ENCODE measurements at regions not wholly inside any gene's neighbourhood (a gene's known extent, or its start where the extent isn't known, plus 50 kb on each side); places are given as distances from the start of the nearest gene placed in this dataset.

DNA sequence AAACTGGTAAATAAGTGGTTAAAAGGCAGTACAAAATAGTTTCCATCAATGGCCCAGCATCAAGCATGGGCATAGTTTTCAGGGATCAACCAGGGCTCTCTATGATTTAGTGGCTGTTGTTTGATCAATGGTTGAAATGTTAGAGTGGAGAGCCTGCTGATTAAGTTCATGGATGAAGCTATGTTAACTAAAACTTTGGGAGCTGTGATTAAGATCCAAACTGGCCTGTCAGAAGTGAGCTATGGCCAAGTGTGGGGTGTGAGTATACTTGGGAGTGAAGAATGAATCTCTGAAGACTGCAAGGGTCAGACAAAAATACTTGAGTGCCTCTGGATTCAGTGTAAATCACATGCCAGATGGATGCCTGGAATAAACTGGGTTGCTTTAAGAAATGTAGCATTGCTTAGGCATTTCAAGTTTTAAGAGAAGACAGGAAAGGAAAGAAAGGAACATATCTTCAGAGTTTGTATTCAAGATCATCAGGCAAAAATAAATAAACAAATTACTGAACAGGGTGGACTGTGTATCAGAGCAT lies 422.2 kb upstream of the ADAMTS9 start:
- no peak for DNase-seq

DNA sequence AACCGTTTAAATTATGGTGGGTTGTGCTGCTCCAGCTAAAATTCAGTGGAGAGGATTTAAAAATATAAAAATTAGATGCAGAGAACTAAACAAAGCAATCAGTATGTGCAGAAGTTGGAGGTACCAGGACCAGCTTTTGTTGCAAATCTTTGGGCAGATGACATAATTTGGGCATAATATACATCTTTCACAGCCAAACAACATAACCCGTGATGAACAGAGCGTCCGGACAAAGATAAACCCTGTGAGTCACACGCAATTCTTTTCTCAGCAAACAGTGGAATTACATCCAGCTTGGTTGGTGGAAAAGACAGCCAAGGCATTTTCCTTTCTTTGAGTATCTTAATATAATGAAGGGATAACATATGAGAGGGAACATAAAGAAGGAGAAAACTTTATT lies 419.4 kb upstream of the ADAMTS9 start:
- DNase-seq = no peak

DNA sequence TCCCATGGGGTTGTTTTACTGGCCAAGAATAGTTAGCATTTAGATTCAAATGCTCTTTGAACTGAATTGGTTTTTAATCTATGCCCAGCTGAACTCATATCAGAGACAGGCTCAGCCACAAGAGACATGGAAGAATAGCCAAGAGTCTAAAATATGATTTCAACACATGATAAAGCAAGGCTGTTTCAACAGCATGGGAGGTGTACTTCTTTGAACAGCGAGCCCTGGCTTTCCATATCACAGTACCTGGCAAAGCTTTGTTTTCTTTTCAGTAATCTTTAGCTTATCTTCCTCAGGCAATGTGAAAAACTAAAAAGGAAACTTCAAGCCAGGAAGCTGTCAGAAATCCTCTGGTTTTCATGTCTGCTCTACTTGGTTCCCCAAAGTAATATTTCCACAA lies 413.6 kb upstream of the ADAMTS9 start:
- no peak for DNase-seq

DNA sequence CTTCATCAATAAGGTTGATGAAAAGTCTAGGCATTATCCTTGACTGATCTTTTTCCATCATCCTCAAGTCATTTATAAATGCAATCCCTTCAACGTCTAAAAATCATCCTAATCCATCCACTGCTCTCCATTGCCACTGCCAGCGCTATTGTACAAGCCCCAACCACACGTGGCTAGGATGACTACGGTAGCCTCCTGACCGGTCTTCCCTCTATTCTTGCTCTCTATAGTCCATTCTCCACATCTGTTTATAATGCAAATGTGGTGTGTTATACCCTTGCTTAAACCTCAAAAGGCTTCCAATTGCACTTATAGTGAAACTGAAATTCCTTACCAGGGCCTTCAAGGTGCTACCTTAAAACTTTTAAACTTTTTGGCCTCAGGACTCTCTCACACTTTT lies 410.6 kb upstream of the ADAMTS9 start:
- DNase-seq = no peak

DNA sequence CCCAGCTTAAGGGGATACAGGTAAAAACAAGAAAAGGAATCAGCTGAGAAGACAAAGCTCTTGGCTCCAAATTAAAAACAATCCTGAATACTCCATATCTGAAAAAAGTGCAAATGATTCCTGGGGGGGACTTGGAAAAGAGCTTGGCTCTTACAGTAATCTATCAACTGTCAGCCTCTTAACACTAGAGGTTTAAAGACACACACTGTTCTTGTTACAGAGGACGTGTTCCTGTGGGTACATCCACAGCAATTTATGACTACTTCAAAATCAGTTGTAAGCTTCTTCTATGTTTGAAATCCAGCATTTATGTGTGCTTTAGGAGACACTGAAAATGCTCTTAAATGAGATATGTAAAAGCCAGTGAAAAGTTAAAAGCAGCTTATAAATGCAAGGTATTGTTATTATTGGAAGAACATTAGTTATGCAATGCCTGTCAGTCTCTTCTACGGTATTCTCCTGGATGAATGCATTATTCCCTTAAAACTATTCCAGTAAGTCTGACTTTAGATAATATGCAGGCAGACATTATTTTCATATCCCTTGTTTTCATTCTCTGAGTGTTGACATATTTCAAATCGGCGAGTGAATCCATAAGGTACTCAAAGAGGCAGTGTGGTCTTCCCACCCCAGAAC lies 408.4 kb upstream of the ADAMTS9 start:
- no peak for DNase-seq

DNA sequence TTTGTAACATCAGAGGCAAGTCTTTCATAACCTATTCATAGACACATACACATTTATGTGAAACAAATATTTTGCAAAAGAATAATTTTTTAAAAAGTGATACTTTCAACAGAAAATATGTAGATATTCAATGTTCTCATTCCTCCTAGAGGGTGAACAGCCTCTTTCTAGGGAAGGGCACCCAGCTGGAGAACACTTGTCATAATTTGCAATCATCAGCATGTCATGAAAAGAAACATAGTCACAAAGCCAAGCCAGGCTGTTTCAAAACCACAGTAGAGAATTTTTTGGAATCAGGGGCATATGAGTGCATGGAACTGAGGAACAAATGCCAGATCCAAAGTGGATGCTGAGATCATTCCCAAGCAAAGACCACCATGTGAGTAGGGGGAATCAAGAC lies 406.9 kb upstream of the ADAMTS9 start:
- DNase-seq = no peak

DNA sequence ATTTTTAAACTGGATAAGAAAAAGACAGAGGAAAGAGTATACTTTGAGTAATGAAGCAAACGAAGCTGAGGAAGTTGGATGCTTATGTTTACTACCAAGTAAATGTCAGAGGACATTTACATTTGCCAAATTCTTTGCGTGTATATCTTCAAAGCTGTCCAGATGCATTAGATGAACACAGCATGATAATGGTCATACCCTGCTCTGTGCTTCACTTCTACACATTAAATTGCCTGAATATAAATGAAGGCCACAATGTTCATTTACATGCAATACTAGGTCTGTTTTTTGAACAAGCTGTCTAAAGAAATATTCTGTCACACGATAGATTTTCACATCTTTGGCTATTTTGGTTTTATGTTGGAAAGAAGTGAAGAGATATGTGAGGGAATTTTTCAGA lies 405.8 kb upstream of the ADAMTS9 start:
- no peak for DNase-seq

DNA sequence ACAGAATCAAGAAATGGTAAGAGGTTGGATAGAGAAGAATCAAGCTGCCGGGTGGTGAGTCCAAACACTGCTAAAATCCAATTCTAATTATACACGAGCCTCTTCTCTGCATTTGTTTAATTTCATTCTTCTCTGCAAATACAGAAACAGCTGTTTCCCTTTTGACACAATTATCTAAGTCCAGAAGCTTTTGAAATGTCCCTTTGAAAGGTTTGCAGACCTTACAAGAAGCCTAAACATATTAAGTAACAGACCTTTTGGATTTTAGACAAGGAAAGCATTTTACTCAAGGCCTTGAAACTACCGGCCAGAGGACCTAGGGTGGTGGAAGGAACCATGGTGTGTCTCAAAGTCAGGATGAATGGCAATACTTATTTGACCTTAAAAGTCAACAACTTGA lies 403.8 kb upstream of the ADAMTS9 start:
- DNase-seq = no peak

DNA sequence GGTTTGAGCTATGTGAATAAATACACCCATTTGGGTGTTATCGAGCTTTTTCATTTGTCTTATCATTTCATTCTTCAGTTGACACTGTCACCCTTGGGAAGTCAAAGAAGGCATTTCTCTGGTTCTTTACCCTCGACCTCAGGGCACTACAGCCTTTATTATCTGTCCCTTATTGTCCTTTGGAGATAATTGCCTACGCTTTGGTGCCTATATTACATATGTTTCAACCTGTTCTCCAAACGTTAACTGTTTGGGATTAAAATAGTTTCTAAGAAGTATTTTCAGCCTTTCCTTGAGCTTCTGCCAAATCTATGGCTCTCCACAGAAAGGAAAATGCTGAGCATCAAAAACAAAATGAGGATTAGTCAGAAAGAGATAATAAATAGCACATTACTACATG lies 395.4 kb upstream of the ADAMTS9 start:
- no peak for DNase-seq

DNA sequence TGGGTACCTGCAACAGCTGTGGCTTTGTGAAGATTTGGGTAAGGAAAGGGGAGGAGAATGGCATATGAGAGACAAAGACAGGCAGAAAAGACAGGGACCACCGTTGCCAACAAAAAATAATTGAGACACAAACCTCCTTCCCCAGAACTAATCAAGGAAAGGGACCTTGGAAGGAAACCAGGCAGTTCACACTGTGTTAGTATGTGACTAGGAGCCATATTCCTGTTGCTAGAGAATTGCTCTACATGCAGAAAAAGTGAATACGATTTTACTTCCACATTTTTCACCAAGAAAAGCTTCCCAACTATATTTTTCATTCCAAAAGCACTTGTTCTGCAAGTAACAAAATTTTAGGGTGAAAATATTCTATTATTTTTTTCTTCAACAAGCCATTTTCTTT lies 393.7 kb upstream of the ADAMTS9 start:
- DNase-seq = no peak

DNA sequence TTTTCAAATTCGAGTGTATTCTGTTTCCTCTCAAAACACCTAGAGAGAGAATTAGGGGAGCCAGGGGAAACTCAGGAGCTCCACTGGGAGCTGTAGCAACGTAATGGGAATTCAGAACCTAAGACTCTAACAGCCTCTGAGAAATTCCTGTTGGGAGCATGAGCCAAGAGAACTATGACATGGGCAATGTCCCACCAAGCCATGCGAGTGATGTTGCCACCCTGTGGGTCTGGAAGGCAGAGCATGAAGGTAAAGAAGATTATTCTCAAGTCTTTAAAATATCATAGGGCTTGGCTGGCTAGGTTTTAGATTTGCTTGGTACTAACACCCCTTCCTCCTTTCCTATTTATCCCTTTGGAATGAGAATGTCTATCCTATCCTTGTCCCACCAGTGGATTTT lies 392.6 kb upstream of the ADAMTS9 start:
- DNase-seq = no peak

DNA sequence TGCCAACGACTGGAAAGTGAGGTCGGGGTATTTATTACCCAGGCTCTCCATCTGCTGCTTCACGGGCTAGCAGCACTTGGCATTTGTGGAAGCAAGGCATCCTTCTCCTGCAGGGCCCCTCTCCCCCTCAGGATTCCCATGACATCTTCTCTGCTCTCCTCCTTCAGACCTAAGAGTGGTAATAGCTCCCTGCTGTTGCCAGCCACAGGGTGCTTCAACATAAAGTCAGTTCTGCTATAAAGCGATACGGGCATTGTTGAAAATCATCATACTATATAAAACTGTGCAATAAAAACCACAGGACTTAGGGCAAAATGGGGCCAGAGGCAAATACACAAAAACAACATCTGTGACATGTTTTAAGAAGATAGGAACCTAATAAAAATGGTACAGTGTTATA lies 391.8 kb upstream of the ADAMTS9 start:
- no peak for DNase-seq

DNA sequence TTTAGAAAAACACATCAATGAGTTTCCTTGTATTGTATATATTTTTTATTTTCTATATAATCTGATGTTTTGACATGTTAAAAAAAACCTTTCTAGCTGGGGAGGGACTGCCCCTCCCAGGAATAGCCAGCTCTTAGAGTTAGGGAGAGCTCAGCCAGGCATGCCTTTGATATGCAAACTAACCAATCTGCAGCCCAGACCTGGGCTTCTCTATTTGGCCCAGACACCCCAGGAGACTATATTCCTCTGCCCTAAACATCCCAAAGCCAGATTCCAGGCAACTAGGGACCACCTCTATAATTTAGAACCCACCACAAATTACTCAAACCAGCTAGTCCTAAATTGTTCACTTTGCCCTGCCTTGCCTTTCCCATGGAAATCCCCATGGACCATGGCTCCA lies 390.9 kb upstream of the ADAMTS9 start:
- DNase-seq = no peak

DNA sequence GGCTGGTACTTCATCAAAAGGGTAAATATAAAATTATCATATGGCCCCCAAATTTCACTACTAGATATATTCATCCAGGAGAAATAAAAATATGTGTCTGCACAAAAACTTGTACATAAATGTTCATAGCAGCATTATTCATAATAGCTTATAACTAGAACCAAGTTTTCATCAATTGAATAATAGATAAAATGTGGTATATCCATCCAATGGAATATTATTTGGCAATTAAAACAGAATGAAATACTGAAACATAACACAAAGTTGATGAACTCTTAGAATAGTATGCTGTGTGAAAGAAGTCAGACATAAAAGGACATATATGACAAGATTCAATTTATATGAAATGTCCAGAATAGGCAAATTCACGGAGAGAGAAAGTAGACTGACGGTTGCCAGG lies 389.3 kb upstream of the ADAMTS9 start:
- no peak for DNase-seq

DNA sequence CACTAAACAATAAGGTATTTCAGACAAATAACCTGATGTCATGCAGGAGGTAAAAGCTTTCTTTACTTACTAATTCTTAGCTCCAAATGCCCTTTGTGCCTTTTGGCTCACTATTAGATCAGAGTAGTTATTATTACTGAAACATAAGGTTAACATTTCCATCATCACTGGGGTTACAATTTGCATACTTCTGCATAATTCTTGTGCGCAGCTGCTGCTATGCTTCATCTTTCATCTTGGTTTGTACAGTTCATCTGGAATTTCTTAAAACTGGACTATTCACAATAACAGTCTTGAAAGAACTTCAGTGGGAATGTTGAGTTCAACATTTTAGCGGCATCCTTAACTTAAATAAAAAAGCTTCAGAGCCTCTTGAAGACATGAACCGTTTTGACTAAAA lies 383.2 kb upstream of the ADAMTS9 start:
- no peak for DNase-seq

DNA sequence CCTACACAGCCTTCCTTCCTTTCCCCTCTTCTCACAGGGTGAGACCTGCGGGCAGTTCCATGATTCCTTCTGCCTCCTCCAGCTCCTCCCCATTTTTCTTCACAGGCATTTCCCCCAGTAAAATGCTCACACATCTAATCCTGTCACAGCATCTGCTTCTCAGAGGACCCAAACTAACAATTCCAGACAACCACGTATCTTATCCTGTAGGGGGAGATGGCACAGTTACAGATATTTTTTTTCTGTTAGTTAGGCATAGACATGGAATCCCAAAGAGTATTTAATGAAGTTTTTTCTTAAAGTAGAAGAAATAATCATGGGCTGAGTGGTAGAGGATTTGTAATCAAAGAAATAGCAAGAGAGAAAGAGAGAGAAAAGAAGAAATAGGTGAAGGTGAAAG lies 373.1 kb upstream of the ADAMTS9 start:
- DNase-seq = no peak

DNA sequence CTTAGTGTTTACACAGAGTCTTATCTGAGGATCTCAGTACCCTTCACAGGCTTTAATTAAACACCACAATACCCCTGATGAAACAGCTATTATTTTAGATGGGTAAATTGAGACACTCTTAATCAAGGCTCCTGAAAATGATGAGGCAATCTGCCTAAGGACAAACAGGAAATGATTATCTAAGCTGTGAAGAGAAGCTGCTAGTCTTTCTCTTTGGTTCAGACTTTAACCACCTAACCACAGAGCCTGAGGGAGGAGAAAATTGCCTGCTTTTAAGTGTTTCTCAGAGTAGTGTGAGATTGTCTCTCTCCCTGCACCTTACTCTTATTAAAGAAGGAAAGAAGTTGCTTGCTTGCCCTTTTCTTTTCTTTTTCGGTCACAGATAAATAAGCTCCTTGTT lies 364.3 kb upstream of the ADAMTS9 start:
- DNase-seq = no peak

DNA sequence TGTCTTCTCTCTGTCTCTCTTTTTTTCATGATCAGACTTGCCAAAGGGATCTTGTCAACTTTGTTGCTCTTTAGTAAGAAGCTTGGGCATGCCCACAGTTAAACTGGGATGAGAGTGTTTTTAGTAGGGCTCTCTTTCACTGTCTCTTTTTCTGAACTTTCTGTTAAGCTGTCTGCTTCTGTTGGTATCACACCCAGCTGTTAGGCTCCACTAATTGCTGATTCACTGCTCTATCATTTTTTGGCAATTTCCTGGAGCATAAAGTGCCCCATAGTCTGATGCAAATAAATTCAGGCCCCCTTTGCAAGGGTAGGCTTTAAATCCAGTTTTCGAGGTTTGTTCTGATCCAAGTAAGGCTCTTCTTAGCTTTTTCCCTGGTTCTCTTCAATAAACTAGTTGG lies 360.4 kb upstream of the ADAMTS9 start:
- DNase-seq = no peak

DNA sequence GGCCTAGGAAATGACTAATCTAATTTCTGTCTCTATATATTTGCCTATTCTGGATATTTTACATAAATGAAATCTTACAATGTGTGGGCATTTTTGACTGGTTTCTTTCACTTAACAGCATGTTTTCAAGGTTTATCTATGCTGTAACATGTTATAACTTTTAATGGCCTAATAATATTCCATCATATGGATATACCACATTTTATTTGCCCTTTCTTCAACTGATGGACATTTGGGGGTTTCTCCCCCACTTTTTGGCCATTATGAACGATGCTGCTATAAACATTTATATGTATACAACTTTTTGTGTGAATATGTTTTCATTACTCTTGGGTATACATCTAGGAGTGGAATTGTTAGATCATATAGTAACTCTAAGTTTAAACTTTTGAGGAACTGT lies 357.3 kb upstream of the ADAMTS9 start:
- no peak for DNase-seq

DNA sequence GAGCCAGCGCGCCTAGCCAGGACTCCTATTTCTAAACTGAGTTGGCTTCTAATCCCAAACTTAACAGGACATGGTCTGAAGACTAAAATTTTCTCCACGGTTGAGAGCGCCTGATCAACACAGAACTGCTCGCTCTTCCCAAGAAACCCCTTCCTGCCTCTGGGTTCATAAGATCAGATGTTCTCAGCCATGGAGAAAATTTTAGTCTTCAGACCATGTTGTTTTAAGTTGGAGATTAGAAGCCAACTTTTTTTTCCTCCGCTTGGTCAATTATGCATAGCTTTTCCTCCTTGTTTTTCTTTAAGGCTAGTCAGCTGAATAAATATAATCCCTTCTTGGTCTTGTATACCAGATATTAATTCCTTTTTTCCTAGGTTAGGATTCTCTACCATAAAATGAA lies 356.6 kb upstream of the ADAMTS9 start:
- DNase-seq = no peak

DNA sequence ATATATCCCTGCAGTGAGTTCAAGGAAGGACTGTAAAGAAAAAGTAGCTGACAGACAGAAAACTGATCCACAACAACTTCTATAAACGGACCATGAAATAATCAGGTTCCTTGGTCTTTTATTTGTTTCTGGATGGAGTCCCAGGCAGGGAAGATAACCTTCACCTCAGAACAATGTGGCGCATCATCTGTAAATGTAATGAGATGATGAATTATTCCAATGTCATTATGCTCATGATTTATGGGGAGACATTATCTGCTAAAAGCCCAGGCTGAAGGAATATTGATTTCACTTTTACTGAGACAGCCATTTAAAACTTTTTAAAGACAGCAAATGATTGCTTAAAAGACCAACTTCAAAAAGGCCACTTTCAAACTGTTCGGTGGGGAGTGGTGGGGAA lies 354.9 kb upstream of the ADAMTS9 start:
- no peak for DNase-seq

DNA sequence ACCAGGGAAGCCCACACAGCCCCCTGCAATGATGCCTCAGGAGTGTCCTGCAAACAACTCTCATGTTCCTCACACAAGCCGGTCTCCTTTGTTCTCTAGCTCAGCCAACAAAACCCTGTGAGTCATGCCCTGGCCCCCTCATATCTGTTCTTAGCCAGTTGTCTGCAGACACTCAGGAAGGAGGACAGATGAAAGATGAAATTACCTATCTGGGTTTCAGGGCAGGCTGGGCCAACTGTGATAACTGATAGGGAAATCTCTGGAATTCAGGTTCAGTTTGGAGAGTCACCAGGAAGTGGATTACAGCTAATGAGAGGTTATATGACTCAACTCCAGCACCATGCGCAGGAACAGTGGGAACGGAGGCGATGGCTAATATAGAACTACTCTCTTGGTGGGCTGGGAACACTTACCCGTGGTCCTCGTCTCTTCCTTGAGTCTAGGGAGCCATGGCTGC lies 352.0 kb upstream of the ADAMTS9 start:
- no peak for DNase-seq

DNA sequence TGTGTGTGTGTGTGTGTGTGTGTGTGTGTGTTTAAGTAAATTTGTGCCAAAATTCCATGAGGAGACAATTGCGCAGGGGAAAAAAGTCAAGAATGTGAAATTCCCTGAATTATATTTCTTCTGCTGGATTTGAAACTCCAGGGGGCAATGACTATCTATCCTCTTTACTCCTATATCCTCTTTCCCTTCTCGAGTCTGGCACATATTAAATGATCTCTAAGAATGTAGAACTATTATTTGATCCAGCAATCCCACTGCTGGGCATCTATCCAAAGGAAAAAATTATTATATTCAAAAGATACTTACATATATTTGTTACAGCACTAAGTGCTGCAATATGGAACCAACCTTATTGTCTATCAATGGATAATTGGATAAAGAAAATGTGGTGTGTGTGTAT lies 350.1 kb upstream of the ADAMTS9 start:
- DNase-seq = no peak

DNA sequence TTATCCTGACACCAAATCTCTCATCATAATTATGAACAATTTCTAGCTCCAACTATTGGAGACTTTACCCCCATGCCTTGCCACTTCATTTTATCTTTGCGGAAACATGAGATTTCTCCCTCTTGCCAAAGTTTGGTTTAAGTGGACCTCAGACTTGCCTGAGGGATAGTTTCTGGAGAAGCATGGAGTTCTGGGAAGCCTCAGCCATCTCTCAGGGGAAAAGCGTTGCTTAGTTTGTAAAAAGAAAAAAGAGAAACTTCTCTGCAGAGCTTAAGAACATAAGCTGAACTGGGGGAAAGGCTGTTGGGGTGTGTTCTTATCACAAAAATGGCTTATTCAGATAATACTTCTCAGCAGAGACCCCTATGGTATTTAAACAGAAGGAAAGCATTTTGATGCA lies 347.4 kb upstream of the ADAMTS9 start:
- no peak for DNase-seq

DNA sequence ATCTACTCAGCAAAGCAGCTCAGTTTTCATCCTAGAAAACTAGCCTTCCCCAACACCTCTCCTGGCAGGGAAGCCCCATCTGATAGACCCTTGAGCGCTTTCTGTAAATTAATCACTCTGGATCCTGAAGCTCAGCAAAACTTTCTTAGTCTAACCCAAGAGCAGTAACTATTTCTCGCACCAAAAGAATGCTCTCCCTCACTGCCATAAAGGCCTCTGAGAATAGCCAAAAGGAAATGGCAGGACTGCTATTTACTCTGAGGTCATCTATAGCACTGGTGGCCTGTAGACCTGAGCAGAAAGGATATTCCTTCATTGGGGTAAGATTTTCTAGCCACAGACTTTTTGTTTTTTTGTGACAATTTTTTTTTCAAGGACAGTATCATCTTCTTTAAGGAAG lies 345.8 kb upstream of the ADAMTS9 start:
- no peak for DNase-seq

Measured in NCI-H1092 (cell line).